B cell (primary cell): ENCODE measurements at regions not wholly inside any gene's neighbourhood (a gene's known extent, or its start where the extent isn't known, plus 50 kb on each side); places are given as distances from the start of the nearest gene placed in this dataset.

Experiments
- ATAC-seq: fragments of 200-7000 bp; cut with Tn5 transposase; one replicate; pipeline ENCODE4 v1.10.0; 2021; ENCODE audit warnings: low read depth, mild to moderate bottlenecking, moderate number of reproducible peaks, moderate library complexity
- CTCF ChIA-PET: fragments of 350-600 bp; sonication (Branson Sonifier 250); formaldehyde crosslinking; loops from one replicate; lab custom pipeline; 2021; ENCODE audit warnings: antibody characterized with exemption, inconsistent platforms; lab: Charles Lee
- POLR2A ChIA-PET: fragments of 350-600 bp; sonication (Branson Sonifier 250); formaldehyde crosslinking; loops from one replicate; lab custom pipeline; 2021; ENCODE audit warnings: antibody characterized with exemption; lab: Charles Lee
- DNase-seq: peaks from one replicate; pipeline ENCODE4 v3.0.0; 2013
- H2AFZ ChIP-seq: 2 replicates; pipeline ENCODE4 v1.6.1; 2012; ENCODE audit warnings: mild to moderate bottlenecking, low read depth, low read length; ENCODE audit not compliant: insufficient read depth, poor library complexity, severe bottlenecking
- H3K27ac ChIP-seq, 2 donors: 1 replicate in 1 of 2; 2 replicates in 1 of 2; pipeline ENCODE4 v1.5.1; 2012 to 2013; ENCODE audit warnings: low read length in 2 of 2, mild to moderate bottlenecking in 2 of 2, moderate library complexity in 1 of 2
- H3K27me3 ChIP-seq, 4 experiments: fragments of 200-600 bp in 1 of 4; sonication (generic) in 1 of 4; replicated peaks in 1 of 4; 1 replicate in 2 of 4; 2 replicates in 2 of 4; pipeline versions ENCODE4 v1.6.1 to v1.7.0; 2013 to 2016; ENCODE audit warnings: low read length in 3 of 4, mild to moderate bottlenecking in 2 of 4, mixed read lengths in 1 of 4, moderate library complexity in 1 of 4; ENCODE audit not compliant: insufficient read depth in 4 of 4, control insufficient read depth in 3 of 4; ENCODE audit errors: control extremely low read depth in 1 of 4
- H3K36me3 ChIP-seq, 2 experiments: replicated peaks in 1 of 2; 1 replicate in 1 of 2; 2 replicates in 1 of 2; pipeline versions ENCODE4 v1.6.1 to v1.7.1; 2013; ENCODE audit warnings: low read length in 1 of 2; ENCODE audit not compliant: insufficient read depth in 2 of 2, control insufficient read depth in 1 of 2; ENCODE audit errors: control extremely low read depth in 1 of 2, extremely low read depth in 1 of 2
- H3K4me1 ChIP-seq, 2 donors: fragments of 200-600 bp in 1 of 2; sonication (generic) in 1 of 2; 1 replicate in 1 of 2; 2 replicates in 1 of 2; pipeline versions ENCODE4 v1.5.1 to v1.6.1; 2013 to 2017; ENCODE audit warnings: low read length in 2 of 2; ENCODE audit not compliant: control insufficient read depth in 2 of 2, insufficient read depth in 2 of 2
- H3K4me2 ChIP-seq: replicated peaks from 2 replicates; pipeline ENCODE3; 2012; ENCODE audit warnings: mild to moderate bottlenecking, low read depth, low read length; ENCODE audit not compliant: poor library complexity, severe bottlenecking
- H3K4me3 ChIP-seq, 5 experiments: fragments of 200-600 bp in 1 of 5; sonication (generic) in 1 of 5; 1 replicate in 3 of 5; 2 replicates in 2 of 5; pipeline versions ENCODE4 v1.5.1 to v1.7.0; 2011 to 2016; ENCODE audit warnings: low read length in 4 of 5, mild to moderate bottlenecking in 4 of 5, low read depth in 2 of 5, control low read depth in 1 of 5, moderate library complexity in 1 of 5; ENCODE audit not compliant: insufficient read depth in 1 of 5; ENCODE audit errors: control extremely low read depth in 1 of 5, extremely low read depth in 1 of 5
- H3K79me2 ChIP-seq: fragments of 200-600 bp; sonication (generic); one replicate; pipeline ENCODE4 v1.6.0; 2016; ENCODE audit warnings: low read length; ENCODE audit not compliant: control insufficient read depth, insufficient read depth
- H3K9ac ChIP-seq: fragments of 200-600 bp; sonication (generic); 2 replicates; pipeline ENCODE4 v1.6.1; 2017; ENCODE audit warnings: mild to moderate bottlenecking, low read length, moderate library complexity
- H3K9me3 ChIP-seq, 3 donors: one replicate each; pipeline versions ENCODE4 v1.6.1 to v1.7.1; 2013; ENCODE audit warnings: low read length in 2 of 3; ENCODE audit not compliant: control insufficient read depth in 2 of 3, insufficient read depth in 1 of 3; ENCODE audit errors: control extremely low read depth in 1 of 3
- H4K20me1 ChIP-seq: 2 replicates; pipeline ENCODE4 v1.6.0; 2012; ENCODE audit warnings: mild to moderate bottlenecking, low read length; ENCODE audit not compliant: insufficient read depth, control insufficient read depth, poor library complexity, severe bottlenecking
- H3K27ac Mint-ChIP-seq: one replicate; pipeline ENCODE4 v1.8.0; 2021; ENCODE audit warnings: mixed read lengths
- H3K27me3 Mint-ChIP-seq: one replicate; pipeline ENCODE4 v1.8.0; 2021; ENCODE audit warnings: mixed read lengths
- H3K4me1 Mint-ChIP-seq: one replicate; pipeline ENCODE4 v1.8.0; 2021; ENCODE audit warnings: mixed read lengths
- H3K4me3 Mint-ChIP-seq: one replicate; pipeline ENCODE4 v1.8.0; 2021; ENCODE audit warnings: mixed read lengths
- H3K9me3 Mint-ChIP-seq: one replicate; pipeline ENCODE4 v1.8.0; 2022; ENCODE audit warnings: mixed read lengths; ENCODE audit not compliant: insufficient read depth
- EZH2 ChIP-seq: IDR thresholded peaks from 2 replicates; pipeline ENCODE4 v1.6.1; 2012; ENCODE audit warnings: borderline replicate concordance, low read depth, mild to moderate bottlenecking, moderate library complexity, low read length; ENCODE audit not compliant: insufficient read depth, poor library complexity, severe bottlenecking
- WGBS: methylation state at CpG from one replicate; pipeline ENCODE4 v1.1.5; 2013; ENCODE audit warnings: missing lambda C conversion rate; ENCODE audit not compliant: insufficient coverage; 5-methylcytosine and 5-hydroxymethylcytosine counted together
- intact Hi-C: fragments of 100-400 bp; cut with micrococcal nuclease; formaldehyde crosslinking; loops from one replicate; pipeline ENCODE4 v1.10.0; 2022
- TF ChIP-seq, protein P1 (sequence below): fragments of 200-600 bp; IDR thresholded peaks from one replicate; pipeline ENCODE4 v1.8.0; 2022; ENCODE audit warnings: antibody characterized with exemption, mild to moderate bottlenecking

DNA sequence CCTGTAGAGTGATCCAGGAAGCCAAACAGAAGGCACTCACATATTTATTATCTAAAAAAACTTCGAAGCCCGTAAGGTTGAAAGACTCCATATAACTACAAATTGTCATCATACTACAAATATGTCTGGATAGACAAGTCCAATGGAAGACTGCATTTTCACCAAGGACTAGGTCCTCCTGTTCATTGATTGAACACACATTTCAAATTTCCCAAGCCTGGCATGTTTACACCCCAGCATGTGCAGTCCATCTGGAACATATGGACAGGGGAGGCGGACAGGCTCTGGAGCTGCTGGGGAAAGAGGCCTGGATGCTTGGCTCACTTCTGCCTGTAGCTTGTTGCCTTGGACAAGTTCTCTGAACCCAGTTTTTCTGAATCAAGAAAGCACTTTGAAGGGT is 378.7 kb downstream of the ENC1 start:
- H3K9me3 ChIP-seq = no peaks in the 10 kb centered on the region
- peaks cover 5% of the 10 kb centered on the region for H3K4me1 Mint-ChIP-seq
- peaks cover 2% of the 10 kb centered on the region for H3K27me3 Mint-ChIP-seq
- H4K20me1 ChIP-seq = no peaks in the 10 kb centered on the region
- no peak for TF ChIP-seq EZH2
- TF ChIP-seq, protein P1, sequence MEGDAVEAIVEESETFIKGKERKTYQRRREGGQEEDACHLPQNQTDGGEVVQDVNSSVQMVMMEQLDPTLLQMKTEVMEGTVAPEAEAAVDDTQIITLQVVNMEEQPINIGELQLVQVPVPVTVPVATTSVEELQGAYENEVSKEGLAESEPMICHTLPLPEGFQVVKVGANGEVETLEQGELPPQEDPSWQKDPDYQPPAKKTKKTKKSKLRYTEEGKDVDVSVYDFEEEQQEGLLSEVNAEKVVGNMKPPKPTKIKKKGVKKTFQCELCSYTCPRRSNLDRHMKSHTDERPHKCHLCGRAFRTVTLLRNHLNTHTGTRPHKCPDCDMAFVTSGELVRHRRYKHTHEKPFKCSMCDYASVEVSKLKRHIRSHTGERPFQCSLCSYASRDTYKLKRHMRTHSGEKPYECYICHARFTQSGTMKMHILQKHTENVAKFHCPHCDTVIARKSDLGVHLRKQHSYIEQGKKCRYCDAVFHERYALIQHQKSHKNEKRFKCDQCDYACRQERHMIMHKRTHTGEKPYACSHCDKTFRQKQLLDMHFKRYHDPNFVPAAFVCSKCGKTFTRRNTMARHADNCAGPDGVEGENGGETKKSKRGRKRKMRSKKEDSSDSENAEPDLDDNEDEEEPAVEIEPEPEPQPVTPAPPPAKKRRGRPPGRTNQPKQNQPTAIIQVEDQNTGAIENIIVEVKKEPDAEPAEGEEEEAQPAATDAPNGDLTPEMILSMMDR = no peak
- no peaks in the 10 kb centered on the region for H3K27me3 ChIP-seq
- CTCF ChIA-PET = no interaction called here
- H3K9me3 Mint-ChIP-seq = no peaks in the 10 kb centered on the region
- H3K27ac Mint-ChIP-seq = no peak overlapping the region
- H3K4me3 Mint-ChIP-seq = no peak overlapping the region
- no peak overlapping the region for H2AFZ ChIP-seq
- ATAC-seq = no peak
- peaks cover 0 to 7% of the 10 kb centered on the region in 2 donors for H3K4me1 ChIP-seq
- no peak overlapping the region for H3K4me2 ChIP-seq
- H3K36me3 ChIP-seq = no peaks in the 10 kb centered on the region
- POLR2A ChIA-PET = no interaction called here
- H3K79me2 ChIP-seq = no peaks in the 10 kb centered on the region
- intact Hi-C loops = no loop called here
- WGBS = 76% methylated on average over 3 of the region's 3 CpGs
- H3K9ac ChIP-seq = no peak overlapping the region
- H3K4me3 ChIP-seq = no peak overlapping the region
- H3K27ac ChIP-seq = no peak overlapping the region
- no peak for DNase-seq

DNA sequence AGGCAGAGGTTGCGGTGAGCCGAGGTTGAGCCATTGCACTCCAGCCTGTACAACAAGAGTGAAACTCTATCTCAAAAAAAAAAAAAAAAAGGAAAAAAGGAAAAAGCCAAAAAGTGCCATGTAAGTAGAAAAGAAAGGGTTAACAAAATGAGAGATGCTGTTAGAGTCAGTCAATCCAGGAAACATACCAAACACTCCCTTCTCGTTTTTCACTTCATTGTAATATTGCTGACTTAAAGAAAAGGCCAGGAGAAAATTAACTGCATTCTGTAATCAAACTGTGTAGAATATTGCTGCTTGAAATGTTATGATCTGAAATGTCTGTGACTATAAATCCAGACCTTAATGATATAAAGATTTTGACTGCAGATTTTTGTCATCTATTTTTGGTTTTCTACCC is 379.1 kb downstream of the ENC1 start:
- Histone ChIP-seq H3K9me3 (no peaks in the 10 kb centered on the region), H3K4me2 (no peak overlapping the region), H3K4me3 (no peak overlapping the region), H3K27ac (no peak overlapping the region), H3K79me2 (no peaks in the 10 kb centered on the region), H3K9ac (no peak overlapping the region), H3K4me1 (peaks cover 0 to 7% of the 10 kb centered on the region in 2 donors), H4K20me1 (no peaks in the 10 kb centered on the region), H3K36me3 (no peaks in the 10 kb centered on the region), H2AFZ (no peak overlapping the region), H3K27me3 (no peaks in the 10 kb centered on the region)
- no peak for DNase-seq
- CTCF ChIA-PET = no interaction called here
- ATAC-seq = no peak
- POLR2A ChIA-PET = no interaction called here
- Mint-ChIP-seq H3K27me3 (peaks cover 4% of the 10 kb centered on the region), H3K9me3 (no peaks in the 10 kb centered on the region), H3K27ac (no peak overlapping the region), H3K4me3 (no peak overlapping the region), H3K4me1 (peaks cover 5% of the 10 kb centered on the region)
- intact Hi-C loops = no loop called here
- TF ChIP-seq EZH2 = no peak
- TF ChIP-seq, protein P1 = no peak
- WGBS = no CpG with 5 or more reads among the region's 3 CpGs
